Stimulated activated effector memory CD8-positive, alpha-beta T cell treated with anti-CD3 and anti-CD28 coated beads, Interleukin-12 subunit alpha, Interleukin-12 subunit beta, amount 100 ng/mL, for 72 hours (primary cell): ENCODE measurements at regions not wholly inside any gene's neighbourhood (a gene's known extent, or its start where the extent isn't known, plus 50 kb on each side); places are given as distances from the start of the nearest gene placed in this dataset.

Source experiments
- ATAC-seq: fragments of 150-1000 bp; cut with Tn5 transposase; 2 replicates; pipeline ENCODE4 v1.10.0; 2021
- DNase-seq, 2 donors: peaks; one replicate each; pipeline ENCODE4 v3.0.0; 2021 to 2022; ENCODE audit warnings: low spot score in 2 of 2
- H3K27ac Mint-ChIP-seq: one replicate; pipeline ENCODE4 v1.8.0; 2022; ENCODE audit warnings: mild to moderate bottlenecking, mixed read lengths
- H3K36me3 Mint-ChIP-seq: one replicate; pipeline ENCODE4 v1.8.0; 2022; ENCODE audit warnings: mild to moderate bottlenecking, mixed read lengths
- H3K4me1 Mint-ChIP-seq: one replicate; pipeline ENCODE4 v1.8.0; 2022; ENCODE audit warnings: mixed read lengths
- H3K4me3 Mint-ChIP-seq: one replicate; pipeline ENCODE4 v1.8.0; 2022; ENCODE audit warnings: mild to moderate bottlenecking, mixed read lengths
- H3K9me3 Mint-ChIP-seq: one replicate; pipeline ENCODE4 v1.8.0; 2022; ENCODE audit warnings: mixed read lengths

DNA sequence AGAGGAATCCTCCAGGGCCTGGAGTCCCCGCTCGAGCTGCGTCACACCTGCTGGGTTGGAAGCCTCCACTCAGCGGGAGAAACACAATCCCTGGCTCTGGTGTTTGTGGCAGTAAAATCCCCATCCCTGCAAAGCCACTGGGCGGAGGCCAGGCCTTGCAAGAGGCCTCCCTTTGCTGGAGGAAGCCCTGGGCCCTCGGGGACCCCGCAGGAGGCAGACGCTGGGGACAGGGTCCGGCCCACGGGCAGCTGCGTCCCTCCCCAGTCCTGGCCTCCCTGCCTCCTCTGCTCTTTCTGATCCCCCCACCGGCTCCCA is 194.7 kb downstream of the BRD1 start:
- peaks cover 10% of the 10 kb centered on the region for H3K36me3 Mint-ChIP-seq
- no peaks in the 10 kb centered on the region for H3K9me3 Mint-ChIP-seq
- no peak overlapping the region for H3K4me3 Mint-ChIP-seq
- no peak overlapping the region for H3K27ac Mint-ChIP-seq
- ATAC-seq (no peak), DNase-seq (no peak)
- H3K4me1 Mint-ChIP-seq = peaks cover 9% of the 10 kb centered on the region

- ATAC-seq (no peak), DNase-seq (no peak)
- no peak overlapping the region for H3K27ac Mint-ChIP-seq
Observed at GRCh38 chr22:49632199-49633009, 195.3 kb downstream of the BRD1 start.

GRCh38 chr22:49630448-49630946 is 197.2 kb downstream of the BRD1 start:
- no peak for DNase-seq
- no peak for ATAC-seq
- Mint-ChIP-seq H3K36me3 (peaks cover 10% of the 10 kb centered on the region), H3K9me3 (no peaks in the 10 kb centered on the region), H3K4me1 (peaks cover 9% of the 10 kb centered on the region), H3K4me3 (no peak overlapping the region), H3K27ac (no peak overlapping the region)

More at GRCh38 chr22:49632199-49633009, 195.3 kb downstream of the BRD1 start:
- peaks cover 10% of the 10 kb centered on the region for H3K36me3 Mint-ChIP-seq
- no peaks in the 10 kb centered on the region for H3K9me3 Mint-ChIP-seq
- peaks cover 9% of the 10 kb centered on the region for H3K4me1 Mint-ChIP-seq
- H3K4me3 Mint-ChIP-seq = no peak overlapping the region

GRCh38 chr22:49629586-49630447 is 197.9 kb downstream of the BRD1 start:
- Mint-ChIP-seq H3K4me3 (no peak overlapping the region), H3K27ac (no peak overlapping the region), H3K36me3 (peaks cover 10% of the 10 kb centered on the region), H3K4me1 (peaks cover 16% of the 10 kb centered on the region), H3K9me3 (no peaks in the 10 kb centered on the region)
- DNase-seq (no peak), ATAC-seq (no peak)

- H3K36me3 Mint-ChIP-seq = peaks cover 10% of the 10 kb centered on the region
- H3K27ac Mint-ChIP-seq = peak overlapping the region; percentile 79
- ATAC-seq (no peak), DNase-seq (no peak)
- no peak overlapping the region for H3K4me3 Mint-ChIP-seq
- H3K4me1 Mint-ChIP-seq = peaks cover 18% of the 10 kb centered on the region
- no peaks in the 10 kb centered on the region for H3K9me3 Mint-ChIP-seq
Observed at GRCh38 chr22:49629261-49629570, 198.5 kb downstream of the BRD1 start.

DNA sequence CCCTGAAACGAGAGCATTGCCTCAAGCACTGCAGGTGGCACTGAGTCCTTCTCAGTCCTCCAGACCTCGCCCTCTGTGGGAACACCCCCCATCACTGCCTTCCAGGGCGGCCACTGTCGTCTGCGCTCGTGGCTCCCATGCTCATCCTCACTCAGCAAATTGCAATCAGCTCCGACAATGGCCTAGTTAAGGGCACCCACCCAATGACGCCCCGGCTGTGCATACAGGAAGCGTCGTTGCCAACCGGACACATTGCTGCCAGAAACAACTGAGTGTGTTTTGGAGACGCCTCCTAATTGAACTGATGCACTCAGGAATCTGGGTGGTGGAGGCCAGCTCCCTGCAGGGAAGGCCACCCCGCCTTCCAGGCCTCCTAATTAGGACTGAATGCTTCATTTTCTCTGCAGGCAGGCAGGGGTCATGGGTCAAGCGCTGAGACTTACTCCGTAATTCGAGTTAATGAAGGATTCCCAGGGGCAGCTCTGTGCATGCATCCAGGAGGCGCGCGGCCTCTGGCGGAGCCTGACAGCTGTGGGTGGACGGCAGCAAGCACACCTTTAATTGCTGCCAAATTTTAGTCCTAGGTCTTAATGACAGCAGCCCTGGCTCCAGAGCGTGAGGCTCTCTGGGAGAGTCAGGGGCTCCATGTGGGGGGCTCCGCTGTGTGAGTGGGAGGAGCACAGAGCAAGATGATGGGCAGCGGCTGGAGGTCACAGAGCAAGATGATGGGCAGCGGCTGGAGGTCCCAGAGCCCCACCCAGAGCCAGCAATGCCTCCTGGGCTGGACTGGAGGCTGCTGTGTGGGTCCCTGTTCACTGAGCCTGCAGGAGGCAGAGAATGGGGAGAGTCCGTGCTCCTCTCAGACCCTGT is 199.0 kb downstream of the BRD1 start:
- Mint-ChIP-seq H3K4me1 (peaks cover 18% of the 10 kb centered on the region), H3K4me3 (no peak overlapping the region), H3K9me3 (no peaks in the 10 kb centered on the region), H3K36me3 (peaks cover 10% of the 10 kb centered on the region), H3K27ac (peak overlapping the region; percentile 79)
- no peak for ATAC-seq
- no peak for DNase-seq

GRCh38 chr22:49627217-49628181 is 200.2 kb downstream of the BRD1 start:
- Mint-ChIP-seq H3K36me3 (peaks cover 10% of the 10 kb centered on the region), H3K4me3 (no peak overlapping the region), H3K4me1 (peaks cover 22% of the 10 kb centered on the region), H3K27ac (no peak overlapping the region), H3K9me3 (no peaks in the 10 kb centered on the region)
- DNase-seq (no peak), ATAC-seq (no peak)

DNA sequence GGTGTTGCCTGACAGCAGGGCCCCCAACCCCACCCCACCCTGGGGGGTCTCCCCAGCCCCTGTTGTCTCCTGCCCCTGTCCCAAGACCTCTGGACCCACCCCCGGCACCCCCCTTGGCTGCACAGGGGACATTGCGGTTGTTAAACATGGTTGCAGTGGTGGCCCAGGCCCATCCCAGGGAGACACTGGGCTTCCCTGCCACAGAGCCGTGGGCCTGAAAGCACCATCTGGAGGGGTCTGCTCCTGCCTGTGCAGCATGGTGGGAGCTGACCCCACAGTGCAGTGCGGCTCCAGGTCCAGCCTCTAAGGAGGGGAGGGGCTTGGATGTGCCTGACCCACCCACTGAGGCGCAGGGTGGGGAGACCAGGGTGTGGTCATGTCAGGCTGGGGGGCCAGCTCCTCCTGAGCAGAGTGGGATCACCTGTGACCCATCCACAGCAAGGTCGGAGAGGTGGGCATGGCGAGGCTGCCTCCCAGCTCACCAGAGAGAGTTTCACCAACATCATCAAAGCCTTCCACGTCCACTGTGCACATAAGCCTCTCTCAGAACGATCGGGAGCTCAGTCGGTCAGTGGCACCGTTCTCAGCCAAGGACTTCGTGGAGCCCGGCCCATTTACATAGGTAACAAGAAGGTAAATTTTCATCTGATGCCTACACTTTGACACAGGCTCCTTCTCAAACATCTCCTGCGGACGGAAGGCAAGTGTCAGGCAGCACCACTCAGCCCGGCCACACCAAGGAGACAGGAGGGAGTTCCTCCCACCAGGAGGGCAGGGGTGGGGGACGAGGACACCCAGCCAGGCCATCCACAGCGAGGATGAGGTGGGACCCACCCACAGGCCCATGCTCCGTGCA is 201.1 kb downstream of the BRD1 start:
- peak; percentile 5 for ATAC-seq
- DNase-seq = no peak
- H3K36me3 Mint-ChIP-seq = peaks cover 10% of the 10 kb centered on the region
- H3K4me1 Mint-ChIP-seq = peaks cover 22% of the 10 kb centered on the region
- no peak overlapping the region for H3K4me3 Mint-ChIP-seq
- no peak overlapping the region for H3K27ac Mint-ChIP-seq
- no peaks in the 10 kb centered on the region for H3K9me3 Mint-ChIP-seq

GRCh38 chr22:49624421-49625177 is 203.1 kb downstream of the BRD1 start:
- H3K36me3 Mint-ChIP-seq = peaks cover 10% of the 10 kb centered on the region
- ATAC-seq = no peak

DNA sequence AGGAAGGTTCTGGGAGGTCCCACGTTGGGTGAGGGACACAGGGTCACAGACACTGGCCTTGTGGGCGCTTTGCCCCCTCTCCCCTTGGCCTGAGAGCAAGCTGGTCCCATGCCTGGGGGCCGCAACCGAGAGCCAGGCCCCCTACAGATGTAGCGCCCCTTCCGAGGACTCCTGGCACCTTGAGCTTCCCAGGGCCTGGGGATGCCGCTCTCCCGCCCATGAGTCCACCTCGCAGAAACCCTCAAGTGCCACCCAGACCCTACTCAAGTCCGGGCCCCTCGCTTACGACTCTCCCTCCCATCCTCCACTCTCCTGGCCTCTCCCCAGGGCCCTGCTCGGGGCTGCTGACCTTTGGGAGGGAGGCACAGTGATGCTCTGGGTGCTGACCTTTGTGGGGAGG is 204.0 kb downstream of the BRD1 start:
- ATAC-seq = no peak
- Mint-ChIP-seq H3K27ac (no peak overlapping the region), H3K36me3 (peaks cover 5% of the 10 kb centered on the region), H3K4me3 (no peak overlapping the region), H3K4me1 (peaks cover 23% of the 10 kb centered on the region), H3K9me3 (no peaks in the 10 kb centered on the region)
- DNase-seq = no peak

More at GRCh38 chr22:49624421-49625177, 203.1 kb downstream of the BRD1 start:
- no peak for DNase-seq
- H3K4me3 Mint-ChIP-seq = no peak overlapping the region
- no peaks in the 10 kb centered on the region for H3K9me3 Mint-ChIP-seq
- H3K4me1 Mint-ChIP-seq = peaks cover 22% of the 10 kb centered on the region
- peak overlapping the region; percentile 21 for H3K27ac Mint-ChIP-seq

DNA sequence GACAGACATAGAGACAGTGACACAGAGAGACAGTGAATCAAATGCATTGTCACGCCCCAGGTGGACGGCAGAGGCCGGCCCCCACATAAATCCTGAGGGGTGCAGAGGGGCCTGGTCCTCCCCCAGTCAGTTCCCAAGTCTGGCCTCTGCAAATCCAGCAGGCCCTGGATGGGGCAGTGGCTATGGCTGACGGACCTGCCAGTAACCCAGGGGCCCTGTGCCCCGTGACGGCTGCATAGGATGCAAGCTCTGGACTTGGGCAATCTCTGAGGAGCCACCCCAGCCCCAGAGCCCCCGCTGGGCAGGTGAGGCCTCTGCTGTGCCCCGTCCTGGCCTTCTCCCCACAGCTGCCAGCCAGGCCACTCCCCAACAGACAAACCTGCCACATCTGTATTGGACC is 204.5 kb downstream of the BRD1 start:
- H3K4me1 Mint-ChIP-seq = peaks cover 23% of the 10 kb centered on the region
- H3K36me3 Mint-ChIP-seq = peaks cover under 1% of the 10 kb centered on the region
- no peaks in the 10 kb centered on the region for H3K9me3 Mint-ChIP-seq
- no peak overlapping the region for H3K4me3 Mint-ChIP-seq
- DNase-seq (no peak), ATAC-seq (no peak)
- H3K27ac Mint-ChIP-seq = no peak overlapping the region

- Mint-ChIP-seq H3K4me1 (peaks cover 27% of the 10 kb centered on the region), H3K36me3 (no peaks in the 10 kb centered on the region), H3K27ac (no peak overlapping the region), H3K9me3 (no peaks in the 10 kb centered on the region), H3K4me3 (no peak overlapping the region)
- DNase-seq (no peak), ATAC-seq (no peak)
Observed at GRCh38 chr22:49622241-49623105, 205.2 kb downstream of the BRD1 start.
